ENCODE measurements at regions not wholly inside any gene's neighbourhood (a gene's known extent, or its start where the extent isn't known, plus 50 kb on each side); places are given as distances from the start of the nearest gene placed in this dataset.

GRCh38 chr2:16911746-16912145, 246.1 kb upstream of the CYRIA start:
- no peaks in the 10 kb centered on the region for H3K79me2 ChIP-seq (ENCODE audit: insufficient read depth, low read length)
- H3K23ac ChIP-seq (ENCODE audit: insufficient read length, low read depth, low read length): no peak overlapping the region
- no peak overlapping the region for H2BK120ac ChIP-seq (ENCODE audit: low read depth, low read length, poor library complexity, severe bottlenecking)
- Mint-ChIP-seq H3K4me3 (no peak overlapping the region), H3K9me3 (no peaks in the 10 kb centered on the region; a peak in 1 of 5 replicates), H3K36me3 (ENCODE audit: insufficient read depth in 1 of 3, low read depth in 3 of 3) (no peaks in the 10 kb centered on the region), H3K27me3 (ENCODE audit: low read depth) (no peaks in the 10 kb centered on the region), H3K27ac (no peak overlapping the region), H3K4me1 (peaks cover 4% of the 10 kb centered on the region in 2 experiments; a peak in 3 of 4 replicates)
- H3K9me3 ChIP-seq (ENCODE audit: control insufficient read depth, low read depth, low read length): no peaks in the 10 kb centered on the region
- H3K56ac ChIP-seq (ENCODE audit: insufficient read length, low read depth, low read length): no peak overlapping the region
- H3K4ac ChIP-seq (ENCODE audit: low read depth, low read length): no peak overlapping the region
- H3K27me3 ChIP-seq (ENCODE audit: insufficient read depth, low read length): no peaks in the 10 kb centered on the region
- no peak overlapping the region for H3K18ac ChIP-seq (ENCODE audit: insufficient read length, low read depth, low read length)
- H3K4me2 ChIP-seq (ENCODE audit: insufficient read depth, insufficient read length, low read length): no peak overlapping the region
- H4K5ac ChIP-seq (ENCODE audit: insufficient read length, low read depth, low read length): no peak overlapping the region
- DNase-seq: no peak
- no peak for TF ChIP-seq CTCF (conservative IDR thresholded peaks at IDR 0.05)
- H2BK12ac ChIP-seq (ENCODE audit: insufficient read length, low read depth, low read length): no peak overlapping the region
- no peak overlapping the region for H2AK5ac ChIP-seq (ENCODE audit: insufficient read length, low read length)
- H3K27ac ChIP-seq (ENCODE audit: insufficient read length, low read depth, low read length): no peak overlapping the region
- H2BK5ac ChIP-seq (ENCODE audit: insufficient read length, low read length): no peak overlapping the region
- no peaks in the 10 kb centered on the region for H3K79me1 ChIP-seq (ENCODE audit: insufficient read depth, low read depth, low read length, poor library complexity, severe bottlenecking)
- H4K20me1 ChIP-seq (ENCODE audit: control insufficient read depth, insufficient read depth, insufficient read length): no peaks in the 10 kb centered on the region
- H4K8ac ChIP-seq (replicated peaks; ENCODE audit: insufficient read length, low read depth, low read length): no peak overlapping the region
- H2AFZ ChIP-seq (ENCODE audit: low read length): no peak overlapping the region
- H3T11ph ChIP-seq (ENCODE audit: low read length): no peak overlapping the region
- H2BK20ac ChIP-seq (ENCODE audit: low read depth, low read length, poor library complexity, severe bottlenecking): no peak overlapping the region
- no peak overlapping the region for H2BK15ac ChIP-seq (ENCODE audit: low read depth, low read length)
- H3K9ac ChIP-seq (ENCODE audit: extremely low read depth, insufficient read length, low read length): no peak overlapping the region
- H3K4me1 ChIP-seq (ENCODE audit: insufficient read depth, low read length): no peaks in the 10 kb centered on the region
- H4K91ac ChIP-seq (ENCODE audit: insufficient read length, low read depth, low read length): no peak overlapping the region
- H3K14ac ChIP-seq (ENCODE audit: insufficient read depth, low read length): no peak overlapping the region
- no peaks in the 10 kb centered on the region for H3K23me2 ChIP-seq (ENCODE audit: insufficient read length, low read depth, low read length, poor library complexity, severe bottlenecking)
- no CpG with 5 or more reads among the region's 3 CpGs for WGBS (ENCODE audit: extremely low coverage, insufficient read length, low lambda C conversion rate)

Measured in H9 (cell line).